HL-60 (cell line): ENCODE measurements at regions not wholly inside any gene's neighbourhood (a gene's known extent, or its start where the extent isn't known, plus 50 kb on each side); places are given as distances from the start of the nearest gene placed in this dataset.
"Not testable (repeated sequence)": the region's sequence is repeated elsewhere in the genome, so short reads cannot be mapped to it uniquely, and the experiment has no call there.

Experiments used
- DNase-seq, 2 experiments: peaks; one replicate each; pipeline ENCODE4 v3.0.0-alpha.2; 2010 to 2020; ENCODE audit warnings: low read depth in 1 of 2, low spot score in 1 of 2
- H3K27ac ChIP-seq: fragments of 250-450 bp; sonication (Bioruptor Pico); replicated peaks from 2 replicates; pipeline ENCODE4 v1.5.1; 2020; ENCODE audit warnings: mild to moderate bottlenecking, moderate library complexity
- H3K27me3 ChIP-seq: fragments of 250-450 bp; sonication (Bioruptor Pico); 2 replicates; pipeline ENCODE4 v1.5.1; 2021; ENCODE audit warnings: mild to moderate bottlenecking, moderate library complexity; ENCODE audit not compliant: insufficient read depth, poor library complexity, severe bottlenecking
- H3K4me3 ChIP-seq: replicated peaks from 2 replicates; pipeline ENCODE4 v1.5.1; 2011; ENCODE audit warnings: mild to moderate bottlenecking, control low read depth, low read length; ENCODE audit not compliant: insufficient read depth
- GABPA ChIP-seq: IDR thresholded peaks from 2 replicates; pipeline ENCODE4 v1.6.1; 2012; ENCODE audit warnings: low read depth
- POLR2AphosphoS5 ChIP-seq: IDR thresholded peaks from 2 replicates; pipeline ENCODE4 v1.6.1; 2012; ENCODE audit warnings: low read depth
- REST ChIP-seq: IDR thresholded peaks from 2 replicates; pipeline ENCODE4 v1.6.1; 2012; ENCODE audit warnings: low read depth; ENCODE audit not compliant: insufficient replicate concordance
- SPI1 ChIP-seq: IDR thresholded peaks from 2 replicates; pipeline ENCODE4 v1.6.1; 2012; ENCODE audit warnings: low read depth, mild to moderate bottlenecking, borderline replicate concordance
- TF ChIP-seq, protein P1 (sequence below): IDR thresholded peaks from one replicate; pipeline ENCODE4 v1.5.1; 2011; ENCODE audit warnings: low read length, control low read depth, inconsistent platforms; ENCODE audit not compliant: insufficient read depth

GRCh38 chr5:104052558-104053352, 490.2 kb upstream of the NUDT12 start:
- no peak for TF ChIP-seq GABPA
- no peak for TF ChIP-seq SPI1
- H3K27me3 ChIP-seq = no peaks in the 10 kb centered on the region
- H3K4me3 ChIP-seq = no peak overlapping the region
- no peak for DNase-seq
- H3K27ac ChIP-seq = no peak overlapping the region

GRCh38 chr5:104050436-104050835, 487.8 kb upstream of the NUDT12 start:
- Histone ChIP-seq H3K27ac (no peak overlapping the region), H3K4me3 (no peak overlapping the region), H3K27me3 (no peaks in the 10 kb centered on the region)
- DNase-seq = no peak
- TF ChIP-seq POLR2AphosphoS5 = no peak

DNA sequence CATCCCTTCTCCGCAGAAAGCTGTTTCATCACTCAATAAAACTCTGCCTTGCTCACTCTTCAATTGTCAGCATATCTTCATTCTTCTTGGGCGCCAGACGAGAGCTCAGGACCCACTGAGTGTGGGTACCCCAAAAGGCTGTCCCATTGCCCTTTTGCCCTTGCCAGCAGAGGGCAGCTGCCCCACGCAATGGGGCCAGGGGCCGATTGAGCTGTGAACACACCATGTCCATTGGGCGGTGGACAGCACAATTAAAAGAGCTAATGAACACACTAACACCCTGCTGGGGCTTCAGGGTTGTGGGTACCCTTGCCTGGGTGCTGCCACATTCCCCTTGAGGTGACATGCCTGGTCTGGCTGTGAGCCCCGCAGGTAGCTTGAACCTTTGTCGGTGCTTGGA, 487.2 kb upstream of the NUDT12 start:
- no peak for DNase-seq
- Histone ChIP-seq H3K27me3 (no peaks in the 10 kb centered on the region), H3K27ac (no peak overlapping the region), H3K4me3 (no peak overlapping the region)
- TF ChIP-seq, protein P1, sequence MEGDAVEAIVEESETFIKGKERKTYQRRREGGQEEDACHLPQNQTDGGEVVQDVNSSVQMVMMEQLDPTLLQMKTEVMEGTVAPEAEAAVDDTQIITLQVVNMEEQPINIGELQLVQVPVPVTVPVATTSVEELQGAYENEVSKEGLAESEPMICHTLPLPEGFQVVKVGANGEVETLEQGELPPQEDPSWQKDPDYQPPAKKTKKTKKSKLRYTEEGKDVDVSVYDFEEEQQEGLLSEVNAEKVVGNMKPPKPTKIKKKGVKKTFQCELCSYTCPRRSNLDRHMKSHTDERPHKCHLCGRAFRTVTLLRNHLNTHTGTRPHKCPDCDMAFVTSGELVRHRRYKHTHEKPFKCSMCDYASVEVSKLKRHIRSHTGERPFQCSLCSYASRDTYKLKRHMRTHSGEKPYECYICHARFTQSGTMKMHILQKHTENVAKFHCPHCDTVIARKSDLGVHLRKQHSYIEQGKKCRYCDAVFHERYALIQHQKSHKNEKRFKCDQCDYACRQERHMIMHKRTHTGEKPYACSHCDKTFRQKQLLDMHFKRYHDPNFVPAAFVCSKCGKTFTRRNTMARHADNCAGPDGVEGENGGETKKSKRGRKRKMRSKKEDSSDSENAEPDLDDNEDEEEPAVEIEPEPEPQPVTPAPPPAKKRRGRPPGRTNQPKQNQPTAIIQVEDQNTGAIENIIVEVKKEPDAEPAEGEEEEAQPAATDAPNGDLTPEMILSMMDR = no peak
- TF ChIP-seq GABPA = no peak
- TF ChIP-seq REST = no peak
- no peak for TF ChIP-seq POLR2AphosphoS5
- no peak for TF ChIP-seq SPI1

- no peak overlapping the region for H3K27ac ChIP-seq
- TF ChIP-seq GABPA (no peak), SPI1 (no peak), POLR2AphosphoS5 (no peak)
- TF ChIP-seq, protein P1 = no peak
These were observed 485.6 kb upstream of the NUDT12 start for GRCh38 chr5:104048231-104048630.

GRCh38 chr5:104045987-104046386, 483.4 kb upstream of the NUDT12 start:
- no peak overlapping the region for H3K27ac ChIP-seq
- H3K4me3 ChIP-seq = no peak overlapping the region
- DNase-seq = no peak
- TF ChIP-seq SPI1 (no peak), GABPA (no peak), POLR2AphosphoS5 (no peak), REST (no peak)
- TF ChIP-seq, protein P1 = no peak
- no peaks in the 10 kb centered on the region for H3K27me3 ChIP-seq

More at GRCh38 chr5:104048231-104048630, 485.6 kb upstream of the NUDT12 start:
- Histone ChIP-seq H3K4me3 (no peak overlapping the region), H3K27me3 (no peaks in the 10 kb centered on the region)
- no peak for DNase-seq

- not testable (repeated sequence) for H3K27me3 ChIP-seq, H3K27ac ChIP-seq, H3K4me3 ChIP-seq, DNase-seq
These were observed 477.3 kb upstream of the NUDT12 start for GRCh38 chr5:104039871-104040270.

- not testable (repeated sequence) for DNase-seq, H3K27me3 ChIP-seq, H3K27ac ChIP-seq, H3K4me3 ChIP-seq
These were observed 474.5 kb upstream of the NUDT12 start for GRCh38 chr5:104037136-104037535.
